K562 (cell line): ENCODE measurements at regions not wholly inside any gene's neighbourhood (a gene's known extent, or its start where the extent isn't known, plus 50 kb on each side); places are given as distances from the start of the nearest gene placed in this dataset.

Experiments
- ATAC-seq: fragments of 200-7000 bp; cut with Tn5 transposase; 3 replicates; pipeline ENCODE4 v1.9.1; 2020; ENCODE audit warnings: moderate library complexity
- BruUV-seq: library from RNA; stranded (reverse); fragments of 400-500 nt; replicated peaks from 2 replicates; lab custom pipeline; 2021; lab: Mats Ljungman, UMichigan
- CTCF ChIA-PET: fragments of 300-600 bp; formaldehyde crosslinking; extraction: SDS; loops from one replicate; lab custom pipeline; 2021; ENCODE audit warnings: low intra/inter-chr PET ratio; lab: Yijun Ruan, JAX
- POLR2A ChIA-PET: fragments of 300-600, 350-650 bp; sonication (Branson Sonifier 250); formaldehyde crosslinking; extraction: SDS; loops from one replicate; lab custom pipeline; 2021; ENCODE audit warnings: antibody characterized with exemption, inconsistent platforms; lab: Yijun Ruan, JAX
- DNase-seq, 4 experiments: peaks; one replicate each; pipeline versions ENCODE4 v3.0.0 to v3.0.0-alpha.2; 2011 to 2018; ENCODE audit warnings: low spot score in 3 of 4, mixed read lengths in 3 of 4; ENCODE audit errors: extremely low read depth in 1 of 4
- FAIRE-seq: peaks from 2 replicates; lab custom pipeline; 2011; peaks lifted over from hg19 to GRCh38; lab: Jason Lieb, UNC
- H2AFZ ChIP-seq: 2 replicates; pipeline ENCODE4 v1.6.0; 2011; ENCODE audit warnings: low read depth, low read length, control low read depth, inconsistent platforms
- H3K27ac ChIP-seq: fragments of 200-600 bp; 3 replicates; pipeline ENCODE4 v1.8.0; 2011; ENCODE audit warnings: low read depth, mild to moderate bottlenecking, control low read depth, inconsistent platforms, low read length, moderate library complexity, mixed read lengths; ENCODE audit errors: extremely low read depth
- H3K27me3 ChIP-seq, 2 experiments: fragments of 300-600 bp in 1 of 2; 2 replicates in 1 of 2; 3 replicates in 1 of 2; pipeline versions ENCODE4 v1.6.0 to v1.8.0; 2011; ENCODE audit warnings: inconsistent platforms in 2 of 2, low read length in 2 of 2, mild to moderate bottlenecking in 1 of 2, mixed read lengths in 1 of 2, moderate library complexity in 1 of 2; ENCODE audit not compliant: control insufficient read depth in 2 of 2, insufficient read depth in 2 of 2
- H3K36me3 ChIP-seq: fragments of 300-600 bp; 3 replicates; pipeline ENCODE4 v1.8.0; 2011; ENCODE audit warnings: mild to moderate bottlenecking, low read length, inconsistent platforms; ENCODE audit not compliant: control insufficient read depth, insufficient read depth
- H3K4me1 ChIP-seq, 2 experiments: fragments of 200-600 bp in 1 of 2; replicated peaks in 1 of 2; 2 replicates in 1 of 2; 3 replicates in 1 of 2; pipeline versions ENCODE4 v1.5.1 to v1.8.0; 2011; ENCODE audit warnings: inconsistent platforms in 2 of 2, low read length in 2 of 2, mild to moderate bottlenecking in 1 of 2, mixed read lengths in 1 of 2, moderate library complexity in 1 of 2; ENCODE audit not compliant: control insufficient read depth in 2 of 2, insufficient read depth in 2 of 2
- H3K4me2 ChIP-seq: 2 replicates; pipeline ENCODE4 v1.6.1; 2011; ENCODE audit warnings: low read length, control low read depth, inconsistent platforms, mixed read lengths; ENCODE audit not compliant: insufficient read depth
- H3K4me3 ChIP-seq: fragments of 200-600 bp; sonication (generic), shearing (Covaris generic); 2 replicates; pipeline ENCODE4 v1.5.1; 2016; ENCODE audit warnings: control low read depth, inconsistent platforms
- H3K79me2 ChIP-seq: fragments of 200-600 bp; 3 replicates; pipeline ENCODE4 v1.8.0; 2011; ENCODE audit warnings: low read length, inconsistent platforms; ENCODE audit not compliant: control insufficient read depth, insufficient read depth
- H3K9ac ChIP-seq, 2 experiments: 2 replicates each; pipeline versions ENCODE4 v1.6.0 to v1.6.1; 2011; ENCODE audit warnings: low read depth in 2 of 2, low read length in 2 of 2, control low read depth in 1 of 2, inconsistent platforms in 1 of 2, mild to moderate bottlenecking in 1 of 2, mixed read lengths in 1 of 2; ENCODE audit not compliant: insufficient read depth in 1 of 2
- H3K9me1 ChIP-seq: one replicate; pipeline ENCODE4 v1.6.0; 2011; ENCODE audit warnings: inconsistent platforms, mild to moderate bottlenecking, low read length, moderate library complexity; ENCODE audit not compliant: control insufficient read depth, insufficient read depth
- H3K9me3 ChIP-seq: replicated peaks from 2 replicates; pipeline ENCODE4 v1.5.1; 2011; ENCODE audit warnings: low read depth, low read length, inconsistent platforms; ENCODE audit not compliant: control insufficient read depth, insufficient read depth
- H4K20me1 ChIP-seq: replicated peaks from 2 replicates; pipeline ENCODE4 v1.6.1; 2011; ENCODE audit warnings: low read length, inconsistent platforms, mixed read lengths; ENCODE audit not compliant: control insufficient read depth, insufficient read depth
- CREM ChIP-seq: IDR thresholded peaks from 2 replicates; pipeline ENCODE4 v1.6.1; 2014; ENCODE audit warnings: antibody characterized with exemption, low read depth
- E4F1 ChIP-seq: fragments of 250-450 bp; sonication (Bioruptor Pico); IDR thresholded peaks from 2 replicates; pipeline ENCODE4 v1.5.0; 2021; ENCODE audit warnings: mild to moderate bottlenecking, borderline replicate concordance
- ELK3 ChIP-seq: fragments of 450-650 bp; formaldehyde crosslinking; IDR thresholded peaks from 2 replicates; pipeline ENCODE4 v1.4.0; 2020; ENCODE audit warnings: mild to moderate bottlenecking
- ZNF253 ChIP-seq: fragments of 250-450 bp; sonication (Bioruptor Pico); conservative IDR thresholded peaks from 2 replicates; pipeline ENCODE4 v1.6.1; 2021; ENCODE audit warnings: mild to moderate bottlenecking
- ZNF347 ChIP-seq: fragments of 450-650 bp; formaldehyde crosslinking; IDR thresholded peaks from 2 replicates; pipeline ENCODE4 v1.4.0; 2020; ENCODE audit warnings: low read depth, mild to moderate bottlenecking, moderate library complexity
- ZNF436 ChIP-seq: fragments of 250-450, 450-650 bp; sonication (Bioruptor Pico); formaldehyde crosslinking; IDR thresholded peaks from 2 replicates; pipeline ENCODE4 v1.7.0; 2020; ENCODE audit warnings: mild to moderate bottlenecking
- WGBS: fragments of 100-300 bp; shearing (Covaris generic); methylation state at CpG from one replicate; pipeline ENCODE4 v1.1.6; 2016; ENCODE audit warnings: low coverage, mixed read lengths; ENCODE audit not compliant: insufficient coverage; ENCODE audit errors: missing lambda C conversion rate; 5-methylcytosine and 5-hydroxymethylcytosine counted together
- in situ Hi-C: fragments of 300-500 bp; cut with MboI; formaldehyde crosslinking; loops from 4 replicates; pipeline ENCODE4 v1.15.0; 2018; ENCODE audit warnings: inconsistent platforms, mixed read lengths
- intact Hi-C: fragments of 100-400 bp; cut with micrococcal nuclease; formaldehyde crosslinking; loops from 2 replicates; pipeline ENCODE4 v1.14.2; 2022
- TF ChIP-seq, protein P1 (sequence below): fragments of 450-650 bp; IDR thresholded peaks from 2 replicates; pipeline ENCODE4 v1.7.0; 2016; ENCODE audit warnings: borderline replicate concordance

- in situ Hi-C loops (no loop called here), intact Hi-C loops (no loop called here)
- Histone ChIP-seq H3K4me2 (no peak overlapping the region), H3K27ac (no peak overlapping the region), H3K36me3 (no peaks in the 10 kb centered on the region), H3K9me3 (no peaks in the 10 kb centered on the region; the same call in 1 of the 2 replicates), H3K27me3 (no peaks in the 10 kb centered on the region), H3K4me3 (no peak overlapping the region), H3K79me2 (no peaks in the 10 kb centered on the region), H3K9me1 (no peaks in the 10 kb centered on the region), H4K20me1 (no peaks in the 10 kb centered on the region), H2AFZ (no peak overlapping the region), H3K9ac (no peak overlapping the region), H3K4me1 (no peaks in the 10 kb centered on the region)
- ChIA-PET POLR2A (no interaction called here), CTCF (no interaction called here)
- ATAC-seq = no peak
- no TSS peak for BruUV-seq
- TF ChIP-seq ZNF253 (CRISPR knock-in tag) = no peak
- no peak for TF ChIP-seq E4F1 (CRISPR knock-in tag)
- no peak for TF ChIP-seq ZNF436
- TF ChIP-seq, protein P1, sequence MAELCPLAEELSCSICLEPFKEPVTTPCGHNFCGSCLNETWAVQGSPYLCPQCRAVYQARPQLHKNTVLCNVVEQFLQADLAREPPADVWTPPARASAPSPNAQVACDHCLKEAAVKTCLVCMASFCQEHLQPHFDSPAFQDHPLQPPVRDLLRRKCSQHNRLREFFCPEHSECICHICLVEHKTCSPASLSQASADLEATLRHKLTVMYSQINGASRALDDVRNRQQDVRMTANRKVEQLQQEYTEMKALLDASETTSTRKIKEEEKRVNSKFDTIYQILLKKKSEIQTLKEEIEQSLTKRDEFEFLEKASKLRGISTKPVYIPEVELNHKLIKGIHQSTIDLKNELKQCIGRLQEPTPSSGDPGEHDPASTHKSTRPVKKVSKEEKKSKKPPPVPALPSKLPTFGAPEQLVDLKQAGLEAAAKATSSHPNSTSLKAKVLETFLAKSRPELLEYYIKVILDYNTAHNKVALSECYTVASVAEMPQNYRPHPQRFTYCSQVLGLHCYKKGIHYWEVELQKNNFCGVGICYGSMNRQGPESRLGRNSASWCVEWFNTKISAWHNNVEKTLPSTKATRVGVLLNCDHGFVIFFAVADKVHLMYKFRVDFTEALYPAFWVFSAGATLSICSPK = no peak
- no peak for TF ChIP-seq ZNF347
- TF ChIP-seq ELK3 = no peak
- no peak for TF ChIP-seq CREM
- FAIRE-seq = peak; percentile 6
- 8% methylated on average over 3 of the region's 3 CpGs for WGBS
- no peak for DNase-seq
Measured at GRCh38 chr4:137649711-137650450, 117.6 kb upstream of the PCDH18 start.
